ENCODE measurements at regions not wholly inside any gene's neighbourhood (a gene's known extent, or its start where the extent isn't known, plus 50 kb on each side); places are given as distances from the start of the nearest gene placed in this dataset.
"Not testable (repeated sequence)": the region's sequence is repeated elsewhere in the genome, so short reads cannot be mapped to it uniquely, and the experiment has no call there.

DNA sequence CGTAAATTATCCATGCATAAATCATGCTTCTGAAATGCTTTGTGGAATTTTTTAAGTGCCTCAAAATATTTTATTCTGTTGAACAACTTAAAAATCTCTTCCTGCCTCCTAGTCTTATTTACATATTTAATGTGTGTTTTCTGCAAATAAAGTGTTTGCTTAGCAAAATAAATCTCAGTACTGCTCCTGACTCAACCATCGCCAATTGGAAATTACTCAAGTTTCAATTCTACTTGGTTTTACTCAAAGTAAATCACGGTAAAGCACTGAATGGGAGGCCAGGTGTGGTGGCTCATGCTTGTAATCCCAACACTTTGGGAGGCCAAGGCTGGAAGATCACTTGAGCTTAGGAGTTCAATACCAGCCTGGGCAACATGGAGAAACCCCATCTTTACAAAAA is 152.2 kb upstream of the NR5A2 start:
- DNase-seq: no peak

DNA sequence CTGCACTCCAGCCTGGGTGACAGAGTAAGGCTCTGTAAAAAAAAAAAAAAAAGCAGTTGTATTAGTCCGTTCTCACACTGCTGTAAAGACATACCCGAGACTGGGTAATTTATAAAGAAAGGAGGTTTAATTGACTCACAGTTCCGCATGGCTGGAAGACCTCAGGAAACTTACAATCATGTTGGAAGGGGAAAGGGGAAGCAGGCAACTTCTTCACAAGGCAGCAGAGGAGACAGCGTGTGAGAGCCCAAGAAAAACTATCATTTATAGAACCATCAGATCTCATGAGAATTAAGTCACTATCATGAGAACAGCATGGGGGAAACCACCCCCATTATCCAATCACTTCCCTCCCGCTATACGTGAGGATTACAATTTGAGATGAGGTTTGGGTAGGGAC is 151.7 kb upstream of the NR5A2 start:
- no peak for DNase-seq

DNA sequence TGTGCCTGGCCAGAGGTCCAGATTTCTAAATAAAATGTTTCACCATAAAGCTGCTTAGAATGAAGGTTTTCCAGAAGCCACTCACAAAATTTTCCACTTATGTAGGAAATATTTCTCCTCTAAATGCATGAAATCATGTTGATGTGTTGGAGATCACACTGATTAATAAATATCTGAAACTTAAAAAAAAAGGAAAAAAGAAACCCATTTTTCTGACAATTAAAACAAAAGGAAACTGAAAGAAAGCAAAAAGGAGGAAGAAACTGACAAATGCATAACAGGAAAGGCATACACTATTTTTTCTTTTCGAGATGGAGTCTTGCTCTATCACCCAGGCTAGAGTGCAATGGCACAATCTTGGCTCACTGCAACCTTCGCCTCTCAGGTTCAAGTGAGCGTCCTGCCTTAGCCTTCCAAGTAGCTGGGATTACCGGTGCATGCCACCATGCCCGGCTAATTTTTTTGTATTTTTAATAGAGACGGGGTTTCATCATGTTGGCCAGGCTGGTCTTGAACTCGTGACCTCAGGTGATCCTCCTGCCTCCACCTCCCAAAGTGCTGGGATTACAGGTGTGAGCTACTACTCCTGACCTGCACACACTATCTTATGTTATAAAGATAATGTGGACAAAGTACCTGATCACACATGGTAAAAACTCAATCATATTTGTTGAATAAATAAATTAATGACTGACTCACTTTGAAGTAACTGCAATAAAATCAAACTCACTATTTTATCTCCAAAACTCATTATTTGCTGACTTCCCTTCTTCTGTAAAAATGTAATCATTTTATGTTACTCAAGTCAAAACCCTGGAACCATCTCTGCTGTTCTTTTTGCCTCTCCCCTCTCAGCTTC is 149.8 kb upstream of the NR5A2 start:
- DNase-seq: no peak

GRCh38 chr1:199878823-199879222 is 148.7 kb upstream of the NR5A2 start:
- no peak for DNase-seq

DNA sequence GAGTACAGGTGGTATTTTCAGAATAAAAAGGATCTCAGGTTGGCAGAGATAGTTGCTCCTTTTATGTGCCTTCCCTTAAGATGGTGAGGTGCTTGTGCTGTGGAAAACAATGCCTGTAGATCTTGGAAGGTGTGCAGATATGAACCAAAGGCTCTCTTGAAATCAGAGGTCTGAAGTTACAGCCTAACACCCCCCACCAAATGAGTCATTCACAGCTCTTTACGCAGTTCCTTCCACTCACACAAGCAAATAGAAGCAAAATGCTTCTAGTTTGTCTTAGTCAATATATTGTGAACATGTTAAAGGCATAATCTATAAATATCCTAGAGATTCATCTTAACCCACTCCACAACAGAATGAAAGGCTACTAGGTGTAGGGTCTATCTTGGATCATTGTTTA is 128.9 kb upstream of the NR5A2 start:
- DNase-seq: no peak

DNA sequence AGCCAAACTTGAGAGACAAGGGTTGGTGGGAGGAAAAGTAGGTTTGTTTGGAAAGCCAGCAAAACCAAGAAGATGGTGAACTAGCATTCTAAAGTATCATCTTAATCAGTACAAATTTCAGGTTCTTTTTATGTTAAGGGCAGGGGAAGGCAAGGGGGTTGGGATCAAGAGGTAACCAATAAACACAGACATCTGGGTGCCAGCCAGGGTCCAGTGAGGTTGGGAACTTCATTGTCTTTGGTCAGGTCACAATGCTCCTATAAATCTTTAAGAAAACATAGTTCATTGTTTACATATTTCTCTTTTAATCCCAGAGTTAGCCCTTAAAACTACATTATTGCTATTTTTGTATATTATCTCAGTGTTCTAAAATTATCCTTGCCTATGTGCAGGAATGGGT is 126.2 kb upstream of the NR5A2 start:
- no peak for DNase-seq

- DNase-seq: no peak
These were observed 120.1 kb upstream of the NR5A2 start for GRCh38 chr1:199907361-199907760.

DNA sequence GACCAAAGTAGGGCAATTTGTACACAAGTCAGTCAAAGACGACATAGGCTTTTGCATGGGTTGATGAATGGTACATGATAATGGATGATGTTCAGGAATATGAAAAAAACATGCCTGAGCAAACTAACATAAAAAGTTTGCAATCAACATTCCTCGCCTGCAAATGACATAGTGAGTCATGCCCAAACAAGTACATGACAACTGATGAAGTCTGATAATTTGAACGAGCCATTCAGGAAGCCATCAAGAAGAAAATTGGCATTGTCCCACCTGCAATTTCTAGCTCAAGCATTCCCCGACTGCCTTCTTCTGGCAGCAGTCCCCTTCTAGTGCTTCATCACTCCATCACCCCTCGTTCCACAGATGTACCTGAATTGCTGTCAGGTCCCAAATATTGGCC is 118.4 kb upstream of the NR5A2 start:
- no peak for DNase-seq

DNA sequence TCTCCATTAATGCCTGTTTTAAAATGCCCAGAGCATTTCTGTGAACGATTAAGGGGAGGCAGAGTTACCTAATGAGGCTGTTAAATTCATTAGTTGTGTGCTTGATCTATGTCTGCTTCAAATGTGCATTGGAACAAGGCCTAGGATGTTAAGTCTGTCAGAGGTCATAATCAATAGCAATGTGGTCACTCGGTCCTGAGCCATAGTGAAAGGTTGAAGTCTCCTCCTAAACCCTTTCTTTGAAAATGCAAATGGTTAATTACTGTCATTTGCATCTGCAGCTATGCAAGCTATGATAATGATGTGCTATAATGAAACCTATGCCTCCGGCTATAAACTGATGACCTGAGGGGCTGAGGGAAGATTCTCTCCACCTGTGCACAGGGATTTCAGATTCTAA is 114.2 kb upstream of the NR5A2 start:
- no peak for DNase-seq

DNA sequence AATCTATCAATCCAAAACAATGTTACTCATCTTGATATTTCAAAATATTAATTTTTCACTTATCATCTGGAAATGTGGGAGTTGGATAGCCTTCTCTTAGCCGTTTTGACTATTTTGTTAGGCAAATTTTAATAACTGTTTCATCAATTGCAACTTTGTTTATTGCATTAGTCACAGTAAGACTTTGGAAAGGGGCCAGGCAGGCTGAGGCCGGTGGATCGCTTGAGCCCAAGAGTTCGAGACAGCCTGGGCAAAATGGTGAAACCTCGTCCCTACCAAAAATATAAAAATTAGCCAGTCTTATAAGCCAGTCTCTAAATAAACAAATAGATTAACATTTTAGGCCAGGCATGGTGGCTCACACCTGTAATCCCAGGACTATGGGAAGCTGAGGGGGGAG is 113.0 kb upstream of the NR5A2 start:
- no peak for DNase-seq

- no peak for DNase-seq
These were observed 109.2 kb upstream of the NR5A2 start for GRCh38 chr1:199918196-199918769.

DNA sequence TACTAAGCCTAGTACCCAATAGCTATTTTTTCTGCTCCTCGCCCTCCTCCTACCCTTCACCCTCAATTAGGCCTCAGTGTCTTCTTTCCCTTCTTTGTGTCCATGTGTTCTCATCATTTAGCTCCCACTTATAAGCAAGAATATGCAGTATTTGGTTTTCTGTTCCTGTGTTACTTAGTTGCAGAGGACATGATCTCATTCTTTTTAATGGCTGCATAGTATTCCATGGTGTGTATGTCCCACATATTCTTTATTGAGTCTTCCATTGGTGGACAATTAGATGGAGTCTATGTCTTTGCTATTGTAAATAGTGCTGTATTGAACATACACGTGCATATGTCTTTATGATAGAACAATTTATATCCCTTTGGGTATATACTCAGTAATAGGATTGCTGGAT is 106.9 kb upstream of the NR5A2 start:
- DNase-seq: no peak

GRCh38 chr1:199929556-199929955 is 98.0 kb upstream of the NR5A2 start:
- DNase-seq: no peak

DNA sequence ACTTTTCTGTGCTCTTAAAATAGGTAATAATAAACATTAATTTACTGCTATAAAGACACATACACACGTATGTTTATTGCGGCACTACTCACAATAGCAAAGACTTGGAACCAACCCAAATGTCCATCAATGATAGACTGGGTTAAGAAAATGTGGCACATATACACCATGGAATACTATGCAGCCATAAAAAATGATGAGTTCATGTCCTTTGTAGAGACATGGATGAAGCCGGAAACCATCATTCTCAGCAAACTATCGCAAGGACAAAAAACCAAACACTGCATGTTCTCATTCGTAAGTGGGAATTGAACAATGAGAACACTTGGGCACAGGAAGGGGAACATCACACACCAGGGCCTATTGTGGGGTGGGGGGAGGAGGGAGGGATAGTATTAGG is 97.4 kb upstream of the NR5A2 start:
- DNase-seq: not testable (repeated sequence)

DNA sequence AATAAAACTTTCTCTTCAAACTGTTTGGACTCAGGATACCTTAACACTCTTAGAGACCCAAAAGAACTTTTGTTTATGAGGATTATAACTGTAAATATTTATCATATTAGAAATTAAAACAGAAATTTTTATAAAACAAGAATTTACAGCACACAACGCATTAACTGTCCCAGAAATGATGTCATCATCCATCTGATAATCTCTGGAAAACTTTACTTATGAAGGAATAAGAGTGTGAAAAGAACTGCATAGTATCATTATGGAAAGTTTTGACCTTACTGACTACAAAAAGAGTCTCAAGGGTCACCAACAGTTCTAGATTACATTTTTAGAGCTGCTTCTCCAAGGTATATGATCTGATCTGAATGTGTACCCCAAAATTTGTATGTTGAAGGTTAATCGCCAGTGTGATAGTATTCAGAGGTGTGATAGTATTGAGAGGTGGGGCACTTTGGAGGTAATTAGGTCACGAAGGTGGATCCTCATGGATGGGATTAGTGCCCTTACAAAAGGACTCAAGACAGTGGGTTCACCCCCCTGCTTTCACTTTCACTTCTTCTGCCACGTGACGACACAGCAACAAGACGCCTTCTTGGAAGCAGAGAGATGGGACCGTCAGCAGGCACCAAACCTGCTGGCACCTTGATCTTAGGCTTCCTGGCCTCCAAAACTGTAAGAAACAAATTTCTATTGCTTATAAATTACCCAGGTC is 95.7 kb upstream of the NR5A2 start:
- peak; percentile 4 for DNase-seq

DNA sequence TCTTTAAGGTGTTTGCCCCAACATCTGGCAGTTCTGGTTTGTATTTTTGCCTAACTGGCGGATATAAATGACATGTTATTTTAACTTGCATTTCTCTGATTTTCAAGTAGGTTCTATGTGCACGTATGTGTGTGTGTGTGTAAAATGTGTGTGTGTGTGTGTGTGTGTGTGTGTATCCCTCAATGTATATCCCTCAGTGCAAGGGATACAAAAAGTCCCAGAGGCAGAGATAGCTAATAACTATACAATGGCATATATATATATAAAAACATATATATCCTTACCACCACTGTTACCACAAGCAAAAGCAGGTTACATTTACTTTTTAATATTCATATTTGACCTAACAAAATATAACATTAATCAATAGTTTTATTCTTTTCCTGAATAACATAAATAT is 95.0 kb upstream of the NR5A2 start:
- DNase-seq: no peak

DNA sequence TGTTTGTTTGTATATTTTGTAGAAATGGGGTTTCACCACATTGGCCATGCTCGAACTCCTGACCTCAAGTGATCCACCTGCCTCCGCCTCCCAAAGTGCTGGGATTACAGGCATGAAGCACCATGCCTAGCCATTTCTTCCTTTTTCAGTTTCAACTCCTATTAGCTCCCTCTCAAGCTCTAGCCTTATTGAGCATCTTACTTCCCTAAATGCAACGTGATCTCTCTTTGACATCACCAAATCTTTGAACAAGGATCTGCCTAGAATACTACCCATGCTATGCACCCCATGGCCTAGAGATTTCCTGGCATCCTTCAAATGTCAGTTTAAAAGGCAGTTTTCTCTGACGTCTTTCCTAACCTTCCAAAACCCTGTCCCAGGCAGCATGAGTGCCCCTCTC is 91.1 kb upstream of the NR5A2 start:
- DNase-seq: no peak

GRCh38 chr1:199937161-199937560 is 90.3 kb upstream of the NR5A2 start:
- DNase-seq: no peak

DNA sequence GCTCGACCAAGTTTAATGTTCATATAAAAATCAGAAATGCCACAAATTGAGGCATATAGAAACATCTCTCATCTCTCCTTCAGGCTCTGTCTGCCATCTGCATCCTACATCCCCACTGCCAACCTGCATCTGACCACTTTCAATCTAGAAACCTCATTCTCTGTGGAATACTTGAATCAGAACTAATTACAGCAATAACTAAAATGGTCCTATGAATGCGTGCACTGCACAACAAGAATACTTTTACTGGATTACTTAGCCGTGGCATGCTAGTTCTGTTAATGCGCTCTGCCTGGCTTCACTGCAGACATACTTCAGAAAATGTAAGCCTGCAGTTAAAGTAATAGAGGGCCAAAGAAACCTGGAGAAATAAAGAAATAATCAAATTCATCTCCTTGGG is 89.8 kb upstream of the NR5A2 start:
- DNase-seq: no peak

- no peak for DNase-seq
These were observed 82.5 kb upstream of the NR5A2 start for GRCh38 chr1:199944986-199945385.

DNA sequence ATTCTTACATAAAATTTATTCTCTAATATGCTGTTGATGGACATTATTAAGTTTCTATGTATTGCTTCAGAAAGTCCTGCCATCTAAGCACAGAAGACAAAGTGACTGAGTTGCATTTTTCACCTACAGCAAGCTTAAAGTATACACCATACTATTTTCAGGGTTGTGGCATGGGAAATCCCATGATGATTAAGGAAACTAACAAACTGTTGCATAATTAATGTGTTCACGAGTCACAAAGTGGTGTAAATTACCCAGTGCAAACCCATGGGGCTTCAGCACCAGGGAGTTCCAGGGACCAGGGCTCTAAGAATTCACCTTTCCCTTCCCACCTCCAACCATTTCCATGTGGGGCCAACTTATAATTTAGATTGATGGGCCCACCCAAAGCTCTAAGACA is 81.9 kb upstream of the NR5A2 start:
- DNase-seq: no peak

DNA sequence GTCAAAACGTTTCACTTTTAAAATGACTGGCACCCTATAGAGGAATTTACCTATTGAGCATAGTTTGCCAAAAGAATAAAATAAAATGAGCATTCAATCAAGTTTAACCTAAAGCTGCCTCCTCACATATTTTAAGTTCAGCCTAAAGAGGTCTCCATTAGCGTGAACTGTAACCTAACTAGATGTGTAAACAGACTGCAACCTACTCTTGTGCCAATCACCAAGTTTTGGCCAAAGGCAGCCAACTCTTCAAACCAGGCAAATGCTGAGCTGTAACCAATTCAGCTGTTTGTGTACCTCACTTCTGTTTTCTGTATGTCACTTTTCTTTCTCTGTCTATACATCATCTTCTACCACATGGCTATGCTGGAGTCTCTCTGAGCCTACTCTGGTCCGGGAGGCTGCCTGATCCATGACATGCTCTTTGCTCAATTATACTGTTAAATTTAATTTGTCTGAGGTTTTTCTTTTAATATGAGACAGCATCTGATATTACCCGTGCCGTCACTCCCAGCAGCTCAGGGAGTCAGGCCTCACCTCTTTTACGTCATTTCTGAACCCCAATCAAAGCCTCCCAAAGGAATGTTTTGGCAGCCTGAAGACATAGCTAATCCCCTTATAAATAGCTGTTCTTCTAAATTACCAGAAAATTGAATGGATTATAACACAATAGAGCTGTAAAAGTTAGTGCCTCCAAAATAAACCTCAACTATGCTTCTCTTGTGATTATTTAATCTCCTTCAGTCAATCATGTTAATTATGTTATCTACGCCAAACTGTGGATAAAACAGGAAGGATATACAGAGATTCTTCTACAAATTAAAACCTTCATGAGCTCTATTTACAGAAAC is 81.0 kb upstream of the NR5A2 start:
- DNase-seq: no peak

DNA sequence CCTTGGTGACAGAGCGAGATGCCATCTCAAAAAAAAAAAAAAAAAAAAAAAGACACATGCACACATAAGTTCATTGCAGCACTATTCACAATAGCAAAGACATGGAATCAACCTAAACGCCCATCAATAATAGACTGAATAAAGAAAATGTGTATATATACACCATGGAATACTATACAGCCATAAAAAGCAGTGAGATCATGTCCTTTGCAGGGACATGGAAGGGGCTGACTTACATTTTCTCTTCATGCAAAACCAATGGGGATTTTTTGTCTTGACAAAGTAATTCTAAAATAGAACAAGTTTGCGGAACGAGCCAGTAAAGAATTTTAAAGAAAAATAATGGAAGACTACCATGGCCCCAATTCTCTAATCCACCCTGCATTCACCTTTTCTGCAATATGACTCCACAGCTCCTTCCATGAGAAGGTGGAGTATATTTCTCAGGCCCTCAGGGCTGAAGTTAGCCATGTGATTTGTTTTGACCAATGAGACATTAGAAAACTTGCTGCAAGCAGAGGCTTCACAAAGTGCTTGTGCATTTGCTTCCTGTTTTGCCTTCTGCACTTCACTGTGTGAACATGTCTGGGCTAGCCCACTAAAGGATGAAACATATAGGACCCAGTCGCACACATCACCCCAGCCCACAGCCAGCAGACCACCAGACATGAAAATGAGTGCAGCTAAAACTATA is 78.8 kb upstream of the NR5A2 start:
- DNase-seq: no peak

Data from activated T-cell treated with anti-CD3 and anti-CD28 coated beads for 4 hours (primary cell).